ENCODE measurements at regions not wholly inside any gene's neighbourhood (a gene's known extent, or its start where the extent isn't known, plus 50 kb on each side); places are given as distances from the start of the nearest gene placed in this dataset.

GRCh38 chr1:173410133-173410793 is 66.9 kb upstream of the PRDX6 start:
- TF ChIP-seq EP300 (IDR thresholded peaks at IDR 0.05; ENCODE audit: borderline replicate concordance) (no peak), CEBPB (IDR thresholded peaks at IDR 0.05) (no peak), REST (IDR thresholded peaks at IDR 0.05; ENCODE audit: low read depth) (no peak), TAF1 (IDR thresholded peaks at IDR 0.05; ENCODE audit: low read depth) (no peak), TEAD4 (IDR thresholded peaks at IDR 0.05) (no peak), FOXM1 (IDR thresholded peaks at IDR 0.05; ENCODE audit: borderline replicate concordance, low read depth) (no peak), MAX (IDR thresholded peaks at IDR 0.05) (no peak), YY1 (IDR thresholded peaks at IDR 0.05; ENCODE audit: low read depth) (no peak), CREB1 (IDR thresholded peaks at IDR 0.05; ENCODE audit: low read depth) (no peak), TCF12 (IDR thresholded peaks at IDR 0.05; ENCODE audit: low read depth) (no peak), EGR1 (IDR thresholded peaks at IDR 0.05) (no peak), RAD21 (IDR thresholded peaks at IDR 0.05; ENCODE audit: low read depth) (no peak)
- TF ChIP-seq, protein P1, sequence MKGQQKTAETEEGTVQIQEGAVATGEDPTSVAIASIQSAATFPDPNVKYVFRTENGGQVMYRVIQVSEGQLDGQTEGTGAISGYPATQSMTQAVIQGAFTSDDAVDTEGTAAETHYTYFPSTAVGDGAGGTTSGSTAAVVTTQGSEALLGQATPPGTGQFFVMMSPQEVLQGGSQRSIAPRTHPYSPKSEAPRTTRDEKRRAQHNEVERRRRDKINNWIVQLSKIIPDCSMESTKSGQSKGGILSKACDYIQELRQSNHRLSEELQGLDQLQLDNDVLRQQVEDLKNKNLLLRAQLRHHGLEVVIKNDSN (IDR thresholded peaks at IDR 0.05): no peak

Data from Ishikawa (cell line).